Neural cell (in vitro differentiated cells): ENCODE measurements at regions not wholly inside any gene's neighbourhood (a gene's known extent, or its start where the extent isn't known, plus 50 kb on each side); places are given as distances from the start of the nearest gene placed in this dataset.

ENCODE experiments used
- EP300 ChIP-seq: fragments of 450-650 bp; conservative IDR thresholded peaks from 2 replicates; pipeline ENCODE4 v1.6.1; 2014; ENCODE audit warnings: antibody characterized with exemption, mild to moderate bottlenecking, moderate library complexity; ENCODE audit not compliant: poor library complexity, severe bottlenecking
- EZH2 ChIP-seq: fragments of 200-600, 300-800 bp; shearing (Covaris generic), sonication (generic); IDR thresholded peaks from 2 replicates; pipeline ENCODE4 v1.6.1; 2014; ENCODE audit warnings: antibody characterized with exemption, low read length, borderline replicate concordance, mild to moderate bottlenecking; ENCODE audit not compliant: insufficient read depth, poor library complexity, severe bottlenecking
- MXI1 ChIP-seq: fragments of 450-650 bp; conservative IDR thresholded peaks from 2 replicates; pipeline ENCODE4 v1.6.1; 2014; ENCODE audit warnings: antibody characterized with exemption, mild to moderate bottlenecking; ENCODE audit not compliant: poor library complexity, severe bottlenecking
- POLR2AphosphoS5 ChIP-seq: IDR thresholded peaks from 2 replicates; pipeline ENCODE4 v1.6.1; 2012
- RAD21 ChIP-seq: fragments of 450-650 bp; conservative IDR thresholded peaks from 2 replicates; pipeline ENCODE4 v1.6.1; 2014; ENCODE audit warnings: antibody characterized with exemption, mild to moderate bottlenecking, moderate library complexity
- SMC3 ChIP-seq: fragments of 450-650 bp; conservative IDR thresholded peaks from 2 replicates; pipeline ENCODE4 v1.6.1; 2014; ENCODE audit warnings: antibody characterized with exemption, mild to moderate bottlenecking, moderate library complexity; ENCODE audit not compliant: poor library complexity
- TAF1 ChIP-seq: IDR thresholded peaks from 2 replicates; pipeline ENCODE4 v1.6.1; 2012; ENCODE audit warnings: low read depth
- TF ChIP-seq, protein P1 (sequence below): IDR thresholded peaks from 2 replicates; pipeline ENCODE4 v1.6.1; 2012; ENCODE audit warnings: borderline replicate concordance
- TF ChIP-seq, protein P2 (sequence below): fragments of 450-650 bp; IDR thresholded peaks from 2 replicates; pipeline ENCODE4 v1.5.1; 2014; ENCODE audit warnings: antibody characterized with exemption, mild to moderate bottlenecking, moderate library complexity; ENCODE audit not compliant: poor library complexity, severe bottlenecking

DNA sequence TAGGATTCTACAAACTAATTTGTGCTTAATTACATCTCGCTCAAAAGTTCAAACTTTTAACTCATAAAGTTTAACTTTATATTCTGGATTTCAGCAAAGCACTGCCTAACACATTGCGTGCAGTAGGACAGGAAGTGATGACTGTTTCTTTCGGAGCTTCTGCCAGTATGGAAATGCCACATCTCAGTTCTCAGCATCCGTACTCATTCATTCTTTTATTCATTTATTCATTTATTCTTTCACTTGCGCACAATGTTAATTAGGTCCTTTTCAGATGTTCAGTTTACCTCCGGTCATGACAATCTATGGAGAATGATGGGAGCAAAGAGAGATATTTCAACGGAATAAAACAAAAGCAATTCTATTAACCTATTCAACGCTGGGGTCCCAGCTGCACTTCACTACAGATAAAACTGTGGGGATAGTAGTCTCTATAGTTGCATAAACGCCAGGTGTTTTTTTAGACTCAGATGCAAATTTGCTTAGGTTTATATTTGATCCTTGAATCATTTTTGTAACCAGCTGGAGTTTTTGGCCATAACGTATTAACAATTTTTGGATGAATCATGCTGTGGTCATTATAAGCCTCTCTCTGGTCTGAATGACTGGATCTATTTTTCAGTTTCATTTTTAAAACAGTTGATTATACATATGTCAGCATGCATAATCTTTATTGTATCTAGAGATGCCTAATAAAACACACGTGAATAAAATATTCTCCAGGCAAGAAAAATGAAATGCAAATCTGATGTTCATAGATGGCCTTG, 143.9 kb downstream of the KCNJ2 start:
- TF ChIP-seq, protein P1, sequence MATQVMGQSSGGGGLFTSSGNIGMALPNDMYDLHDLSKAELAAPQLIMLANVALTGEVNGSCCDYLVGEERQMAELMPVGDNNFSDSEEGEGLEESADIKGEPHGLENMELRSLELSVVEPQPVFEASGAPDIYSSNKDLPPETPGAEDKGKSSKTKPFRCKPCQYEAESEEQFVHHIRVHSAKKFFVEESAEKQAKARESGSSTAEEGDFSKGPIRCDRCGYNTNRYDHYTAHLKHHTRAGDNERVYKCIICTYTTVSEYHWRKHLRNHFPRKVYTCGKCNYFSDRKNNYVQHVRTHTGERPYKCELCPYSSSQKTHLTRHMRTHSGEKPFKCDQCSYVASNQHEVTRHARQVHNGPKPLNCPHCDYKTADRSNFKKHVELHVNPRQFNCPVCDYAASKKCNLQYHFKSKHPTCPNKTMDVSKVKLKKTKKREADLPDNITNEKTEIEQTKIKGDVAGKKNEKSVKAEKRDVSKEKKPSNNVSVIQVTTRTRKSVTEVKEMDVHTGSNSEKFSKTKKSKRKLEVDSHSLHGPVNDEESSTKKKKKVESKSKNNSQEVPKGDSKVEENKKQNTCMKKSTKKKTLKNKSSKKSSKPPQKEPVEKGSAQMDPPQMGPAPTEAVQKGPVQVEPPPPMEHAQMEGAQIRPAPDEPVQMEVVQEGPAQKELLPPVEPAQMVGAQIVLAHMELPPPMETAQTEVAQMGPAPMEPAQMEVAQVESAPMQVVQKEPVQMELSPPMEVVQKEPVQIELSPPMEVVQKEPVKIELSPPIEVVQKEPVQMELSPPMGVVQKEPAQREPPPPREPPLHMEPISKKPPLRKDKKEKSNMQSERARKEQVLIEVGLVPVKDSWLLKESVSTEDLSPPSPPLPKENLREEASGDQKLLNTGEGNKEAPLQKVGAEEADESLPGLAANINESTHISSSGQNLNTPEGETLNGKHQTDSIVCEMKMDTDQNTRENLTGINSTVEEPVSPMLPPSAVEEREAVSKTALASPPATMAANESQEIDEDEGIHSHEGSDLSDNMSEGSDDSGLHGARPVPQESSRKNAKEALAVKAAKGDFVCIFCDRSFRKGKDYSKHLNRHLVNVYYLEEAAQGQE, result no peak
- TF ChIP-seq TAF1 (no peak), EP300 (no peak), POLR2AphosphoS5 (no peak), MXI1 (no peak), EZH2 (no peak), RAD21 (no peak), SMC3 (no peak)
- TF ChIP-seq, protein P2, sequence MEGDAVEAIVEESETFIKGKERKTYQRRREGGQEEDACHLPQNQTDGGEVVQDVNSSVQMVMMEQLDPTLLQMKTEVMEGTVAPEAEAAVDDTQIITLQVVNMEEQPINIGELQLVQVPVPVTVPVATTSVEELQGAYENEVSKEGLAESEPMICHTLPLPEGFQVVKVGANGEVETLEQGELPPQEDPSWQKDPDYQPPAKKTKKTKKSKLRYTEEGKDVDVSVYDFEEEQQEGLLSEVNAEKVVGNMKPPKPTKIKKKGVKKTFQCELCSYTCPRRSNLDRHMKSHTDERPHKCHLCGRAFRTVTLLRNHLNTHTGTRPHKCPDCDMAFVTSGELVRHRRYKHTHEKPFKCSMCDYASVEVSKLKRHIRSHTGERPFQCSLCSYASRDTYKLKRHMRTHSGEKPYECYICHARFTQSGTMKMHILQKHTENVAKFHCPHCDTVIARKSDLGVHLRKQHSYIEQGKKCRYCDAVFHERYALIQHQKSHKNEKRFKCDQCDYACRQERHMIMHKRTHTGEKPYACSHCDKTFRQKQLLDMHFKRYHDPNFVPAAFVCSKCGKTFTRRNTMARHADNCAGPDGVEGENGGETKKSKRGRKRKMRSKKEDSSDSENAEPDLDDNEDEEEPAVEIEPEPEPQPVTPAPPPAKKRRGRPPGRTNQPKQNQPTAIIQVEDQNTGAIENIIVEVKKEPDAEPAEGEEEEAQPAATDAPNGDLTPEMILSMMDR, result no peak
